Neuronal stem cell (in vitro differentiated cells): ENCODE measurements at regions not wholly inside any gene's neighbourhood (a gene's known extent, or its start where the extent isn't known, plus 50 kb on each side); places are given as distances from the start of the nearest gene placed in this dataset.

Source experiments
- DNase-seq: peaks from one replicate; pipeline ENCODE4 v3.0.0-alpha.2; 2013; ENCODE audit warnings: low spot score
- H2AFZ ChIP-seq: one replicate; pipeline ENCODE4 v1.6.1; 2013; ENCODE audit warnings: mild to moderate bottlenecking, low read length, inconsistent platforms
- H2AK5ac ChIP-seq: 2 replicates; pipeline ENCODE4 v1.6.1; 2013; ENCODE audit warnings: low read depth, mild to moderate bottlenecking, inconsistent platforms, low read length, moderate library complexity, mixed read lengths
- H2BK120ac ChIP-seq: 2 replicates; pipeline ENCODE4 v1.6.1; 2013; ENCODE audit warnings: low read depth, mild to moderate bottlenecking, inconsistent platforms, low read length, moderate library complexity, mixed read lengths
- H2BK12ac ChIP-seq: one replicate; pipeline ENCODE4 v1.6.1; 2013; ENCODE audit warnings: low read length, inconsistent platforms
- H2BK15ac ChIP-seq: 2 replicates; pipeline ENCODE4 v1.6.1; 2013; ENCODE audit warnings: mild to moderate bottlenecking, low read length, inconsistent platforms, mixed read lengths
- H2BK5ac ChIP-seq: one replicate; pipeline ENCODE4 v1.6.1; 2013; ENCODE audit warnings: inconsistent platforms, mild to moderate bottlenecking, low read length, moderate library complexity
- H3K14ac ChIP-seq: one replicate; pipeline ENCODE4 v1.6.1; 2013; ENCODE audit warnings: low read length, inconsistent platforms
- H3K18ac ChIP-seq: 2 replicates; pipeline ENCODE4 v1.6.1; 2013; ENCODE audit warnings: low read length, inconsistent platforms
- H3K23ac ChIP-seq: 2 replicates; pipeline ENCODE4 v1.6.1; 2013; ENCODE audit warnings: low read depth, mild to moderate bottlenecking, mixed read lengths, low read length, inconsistent platforms; ENCODE audit not compliant: poor library complexity
- H3K27ac ChIP-seq: replicated peaks from 3 replicates; pipeline ENCODE4 v1.5.1; 2013; ENCODE audit warnings: low read length, inconsistent platforms
- H3K27me3 ChIP-seq, 3 experiments: 2 replicates each; pipeline ENCODE4 v1.6.1; 2013; ENCODE audit warnings: low read length in 3 of 3, mild to moderate bottlenecking in 2 of 3, inconsistent platforms in 1 of 3, low read depth in 1 of 3, mixed read lengths in 1 of 3, moderate library complexity in 1 of 3; ENCODE audit not compliant: control insufficient read depth in 3 of 3, insufficient read depth in 3 of 3
- H3K36me3 ChIP-seq, 2 donors: replicated peaks in 1 of 2; 2 replicates each; pipeline ENCODE4 v1.6.1; 2013; ENCODE audit warnings: low read length in 2 of 2; ENCODE audit not compliant: control insufficient read depth in 2 of 2, insufficient read depth in 2 of 2
- H3K4ac ChIP-seq: 2 replicates; pipeline ENCODE4 v1.6.1; 2013; ENCODE audit warnings: inconsistent platforms, mild to moderate bottlenecking, low read length, moderate library complexity
- H3K4me1 ChIP-seq, 2 donors: 1 replicate in 1 of 2; 2 replicates in 1 of 2; pipeline ENCODE4 v1.6.1; 2013; ENCODE audit warnings: low read length in 2 of 2, low read depth in 1 of 2; ENCODE audit not compliant: control insufficient read depth in 2 of 2, insufficient read depth in 1 of 2
- H3K4me2 ChIP-seq: one replicate; pipeline ENCODE4 v1.6.1; 2013; ENCODE audit warnings: mild to moderate bottlenecking, low read length, inconsistent platforms; ENCODE audit not compliant: insufficient read depth, poor library complexity, severe bottlenecking
- H3K4me3 ChIP-seq, 2 donors: 2 replicates each; pipeline ENCODE4 v1.5.1; 2013; ENCODE audit warnings: low read length in 2 of 2, mild to moderate bottlenecking in 2 of 2, inconsistent platforms in 1 of 2, moderate library complexity in 1 of 2
- H3K79me1 ChIP-seq: one replicate; pipeline ENCODE4 v1.6.1; 2013; ENCODE audit warnings: low read depth, mild to moderate bottlenecking, inconsistent platforms, low read length, moderate library complexity
- H3K9ac ChIP-seq: one replicate; pipeline ENCODE4 v1.6.1; 2013; ENCODE audit warnings: mild to moderate bottlenecking, low read depth, low read length, inconsistent platforms; ENCODE audit not compliant: poor library complexity
- H3K9me3 ChIP-seq, 2 donors: replicated peaks in 1 of 2; 2 replicates each; pipeline versions ENCODE3 to v1.6.1; 2013; ENCODE audit warnings: low read length in 2 of 2, mild to moderate bottlenecking in 2 of 2, inconsistent platforms in 1 of 2, low read depth in 1 of 2, mixed read lengths in 1 of 2, moderate library complexity in 1 of 2; ENCODE audit not compliant: control insufficient read depth in 2 of 2, insufficient read depth in 1 of 2
- H4K8ac ChIP-seq: one replicate; pipeline ENCODE4 v1.6.1; 2013; ENCODE audit warnings: low read depth, mild to moderate bottlenecking, inconsistent platforms, low read length, moderate library complexity
- H4K91ac ChIP-seq: one replicate; pipeline ENCODE4 v1.6.1; 2013; ENCODE audit warnings: low read length, low read depth, mild to moderate bottlenecking, inconsistent platforms; ENCODE audit not compliant: poor library complexity
- whole genome bisulfite sequencing, 2 donors: extraction: QIAGEN DNeasy Blood & Tissue Kit; methylation state at CpG; one replicate each; pipeline ENCODE4 v1.1.7; 2013; ENCODE audit warnings: missing lambda C conversion rate in 2 of 2, mixed read lengths in 1 of 2; ENCODE audit not compliant: insufficient read length in 2 of 2, insufficient replicate concordance in 1 of 2; ENCODE audit errors: extremely low coverage in 2 of 2; 5-methylcytosine and 5-hydroxymethylcytosine counted together

DNA sequence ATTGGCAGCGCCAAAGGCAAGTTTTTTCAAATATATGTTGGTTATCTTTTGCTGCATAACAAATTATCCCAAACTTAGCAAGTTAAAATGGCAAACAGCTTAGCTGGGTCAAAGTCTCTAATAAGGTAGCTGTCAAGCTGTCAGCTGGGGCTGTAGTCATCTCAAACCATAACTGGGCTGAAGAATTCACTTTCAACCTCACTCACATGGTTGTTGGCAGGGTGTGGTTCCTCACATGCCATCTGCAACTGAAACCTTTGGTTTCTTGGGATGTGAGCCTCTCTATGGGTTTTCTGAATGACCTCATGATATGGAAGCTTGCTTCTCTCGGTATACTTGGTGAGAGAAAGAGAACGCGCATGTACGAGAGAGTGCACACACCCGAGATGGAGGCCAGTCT is 125.4 kb downstream of the LRIG3 start:
- Histone ChIP-seq H3K4me3 (no peak overlapping the region), H3K27ac (no peak overlapping the region), H3K9ac (no peak overlapping the region), H2BK5ac (no peak overlapping the region), H3K4me1 (no peaks in the 10 kb centered on the region), H2BK12ac (no peak overlapping the region), H2BK15ac (no peak overlapping the region), H3K14ac (no peak overlapping the region), H4K8ac (no peak overlapping the region), H2AK5ac (no peak overlapping the region), H4K91ac (no peak overlapping the region), H3K36me3 (no peaks in the 10 kb centered on the region), H3K23ac (no peak overlapping the region), H3K18ac (no peak overlapping the region), H3K9me3 (no peaks in the 10 kb centered on the region), H2AFZ (peak overlapping the region; percentile 71), H3K4me2 (no peak overlapping the region), H3K4ac (no peak overlapping the region), H2BK120ac (no peak overlapping the region), H3K27me3 (no peaks in the 10 kb centered on the region), H3K79me1 (no peaks in the 10 kb centered on the region)
- no CpG with 5 or more reads among the region's 6 CpGs for WGBS, 2 donors
- DNase-seq = no peak

DNA sequence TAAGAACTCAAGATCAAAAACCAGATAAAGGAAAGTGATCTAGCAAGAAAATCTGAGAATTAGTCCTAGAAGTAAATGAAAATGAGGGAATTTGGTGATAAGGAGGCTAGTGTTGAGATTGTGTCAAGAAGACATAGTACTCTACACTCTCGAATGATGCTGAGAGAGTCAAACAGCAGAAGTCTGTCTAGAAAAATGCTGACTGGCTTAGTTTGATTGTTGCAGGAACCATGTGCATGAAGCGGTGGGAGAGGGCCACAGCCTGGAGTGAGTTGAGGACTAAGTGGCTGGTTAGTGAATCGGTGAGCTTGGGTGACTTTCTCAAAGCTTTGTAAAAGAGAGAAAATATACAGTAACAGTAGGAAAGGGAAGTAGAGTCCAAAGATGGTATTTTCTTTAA is 124.5 kb downstream of the LRIG3 start:
- H3K9me3 ChIP-seq = no peaks in the 10 kb centered on the region
- no peak overlapping the region for H3K23ac ChIP-seq
- no peaks in the 10 kb centered on the region for H3K4me1 ChIP-seq
- H3K4me3 ChIP-seq = no peak overlapping the region
- H3K4me2 ChIP-seq = no peak overlapping the region
- no peak overlapping the region for H3K27ac ChIP-seq
- no peak overlapping the region for H2BK120ac ChIP-seq
- no peak overlapping the region for H3K14ac ChIP-seq
- no peaks in the 10 kb centered on the region for H3K79me1 ChIP-seq
- no peak overlapping the region for H2AFZ ChIP-seq
- no peak for DNase-seq
- H3K27me3 ChIP-seq = no peaks in the 10 kb centered on the region
- H3K9ac ChIP-seq = no peak overlapping the region
- no peak overlapping the region for H4K8ac ChIP-seq
- H3K4ac ChIP-seq = no peak overlapping the region
- H3K36me3 ChIP-seq = no peaks in the 10 kb centered on the region
- H2AK5ac ChIP-seq = no peak overlapping the region
- H2BK15ac ChIP-seq = no peak overlapping the region
- no peak overlapping the region for H4K91ac ChIP-seq
- H2BK5ac ChIP-seq = no peak overlapping the region
- no peak overlapping the region for H3K18ac ChIP-seq
- no CpG with 5 or more reads among the region's 3 CpGs for WGBS, 2 donors
- no peak overlapping the region for H2BK12ac ChIP-seq

DNA sequence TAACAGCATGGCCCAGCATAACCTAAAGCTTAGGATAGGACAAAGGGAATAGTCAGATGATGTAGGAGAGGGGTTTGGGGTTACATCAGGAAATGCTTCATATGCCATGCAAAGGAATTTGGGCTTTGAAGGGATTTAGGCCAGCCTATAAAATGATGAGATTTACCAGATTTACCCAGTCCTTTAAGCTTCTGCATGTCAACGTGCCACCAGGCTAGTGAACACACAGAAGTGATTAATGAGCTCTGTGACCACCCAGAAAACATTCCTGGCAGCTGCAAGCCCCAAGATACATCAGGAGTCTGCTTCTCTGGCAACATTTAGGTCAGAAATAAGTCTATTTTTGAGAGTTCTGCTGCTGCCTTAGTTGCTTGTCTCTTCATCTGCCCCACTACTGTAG is 118.3 kb downstream of the LRIG3 start:
- Histone ChIP-seq H2AK5ac (no peak overlapping the region), H2BK120ac (no peak overlapping the region), H4K8ac (no peak overlapping the region), H3K4me1 (no peaks in the 10 kb centered on the region), H3K27ac (no peak overlapping the region), H2BK15ac (no peak overlapping the region), H3K4me3 (no peak overlapping the region), H4K91ac (no peak overlapping the region), H3K36me3 (no peaks in the 10 kb centered on the region), H3K23ac (no peak overlapping the region), H3K4me2 (no peak overlapping the region), H3K4ac (no peak overlapping the region), H3K79me1 (no peaks in the 10 kb centered on the region), H3K27me3 (no peaks in the 10 kb centered on the region), H2AFZ (no peak overlapping the region), H3K9me3 (no peaks in the 10 kb centered on the region), H3K14ac (no peak overlapping the region), H3K9ac (no peak overlapping the region), H2BK5ac (no peak overlapping the region), H3K18ac (no peak overlapping the region), H2BK12ac (no peak overlapping the region)
- no peak for DNase-seq
- WGBS, 2 donors = no CpG with 5 or more reads among the region's 1 CpG

DNA sequence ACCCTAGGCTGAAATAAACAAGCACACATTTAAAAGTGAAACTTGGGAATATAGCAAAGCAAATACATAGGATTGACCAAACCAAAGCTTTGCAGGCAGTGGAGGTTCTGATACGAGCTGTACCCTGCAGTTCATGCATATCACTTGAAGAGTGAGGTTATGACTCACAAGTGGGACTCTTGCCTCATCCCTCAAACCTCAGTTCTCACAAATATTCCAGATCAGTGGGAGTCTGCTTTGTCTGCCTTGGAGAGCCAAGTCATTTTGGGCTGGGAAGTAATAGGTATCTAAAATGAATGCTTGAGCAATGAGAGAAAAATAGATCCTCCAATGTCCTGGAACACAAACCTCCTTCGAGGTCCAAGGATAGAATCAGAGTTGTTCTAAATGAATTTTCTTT is 116.4 kb downstream of the LRIG3 start:
- Histone ChIP-seq H3K4ac (no peak overlapping the region), H2BK12ac (no peak overlapping the region), H3K4me2 (no peak overlapping the region), H3K23ac (no peak overlapping the region), H3K4me1 (no peaks in the 10 kb centered on the region), H3K4me3 (no peak overlapping the region), H2BK5ac (no peak overlapping the region), H2BK120ac (no peak overlapping the region), H3K18ac (no peak overlapping the region), H2AK5ac (no peak overlapping the region), H4K91ac (no peak overlapping the region), H3K27me3 (no peaks in the 10 kb centered on the region), H3K9me3 (no peaks in the 10 kb centered on the region), H4K8ac (no peak overlapping the region), H2BK15ac (no peak overlapping the region), H3K14ac (no peak overlapping the region), H2AFZ (no peak overlapping the region), H3K9ac (no peak overlapping the region), H3K27ac (no peak overlapping the region), H3K79me1 (no peaks in the 10 kb centered on the region), H3K36me3 (no peaks in the 10 kb centered on the region)
- DNase-seq = no peak
- WGBS, 2 donors = no CpG with 5 or more reads among the region's 2 CpGs
